Esophagus mucosa (tissue), 1 donor: ENCODE measurements at regions not wholly inside any gene's neighbourhood (a gene's known extent, or its start where the extent isn't known, plus 50 kb on each side); places are given as distances from the start of the nearest gene placed in this dataset.
"Not testable (repeated sequence)": the region's sequence is repeated elsewhere in the genome, so short reads cannot be mapped to it uniquely, and the experiment has no call there.

Experiments used
- ATAC-seq: fragments of 200-7000 bp; cut with Tn5 transposase; one replicate; pipeline ENCODE4 v1.9.1; 2020
- donor health status: DM: yes; HTN: yes; CAD: no.

- not testable (repeated sequence) for ATAC-seq
These were observed 442.3 kb upstream of the NFIA start for GRCh38 chr1:60640033-60640551.

- no peak for ATAC-seq
These were observed 443.1 kb upstream of the NFIA start for GRCh38 chr1:60639287-60639686.

- ATAC-seq: no peak
These were observed 444.7 kb upstream of the NFIA start for GRCh38 chr1:60637651-60638050.

GRCh38 chr1:60636946-60637345 lies 445.4 kb upstream of the NFIA start:
- no peak for ATAC-seq

- no peak for ATAC-seq
These were observed 448.3 kb upstream of the NFIA start for GRCh38 chr1:60634106-60634505.

GRCh38 chr1:60622486-60622885 lies 459.9 kb upstream of the NFIA start:
- ATAC-seq: no peak

- no peak for ATAC-seq
These were observed 461.0 kb upstream of the NFIA start for GRCh38 chr1:60621368-60621851.

- no peak for ATAC-seq
These were observed 462.3 kb upstream of the NFIA start for GRCh38 chr1:60620087-60620486.

- ATAC-seq: no peak
These were observed 462.8 kb upstream of the NFIA start for GRCh38 chr1:60619581-60619980.

- no peak for ATAC-seq
These were observed 466.7 kb upstream of the NFIA start for GRCh38 chr1:60615666-60616065.

- no peak for ATAC-seq
These were observed 469.6 kb upstream of the NFIA start for GRCh38 chr1:60612790-60613189.

- not testable (repeated sequence) for ATAC-seq
These were observed 475.4 kb upstream of the NFIA start for GRCh38 chr1:60606921-60607320.

- ATAC-seq: no peak
These were observed 481.8 kb upstream of the NFIA start for GRCh38 chr1:60600532-60600931.

- no peak for ATAC-seq
These were observed 482.8 kb upstream of the NFIA start for GRCh38 chr1:60599574-60599973.

- ATAC-seq: no peak
These were observed 484.1 kb upstream of the NFIA start for GRCh38 chr1:60598041-60598910.

- no peak for ATAC-seq
These were observed 485.3 kb upstream of the NFIA start for GRCh38 chr1:60596791-60597750.

GRCh38 chr1:60591583-60591982 lies 490.8 kb upstream of the NFIA start:
- no peak for ATAC-seq

- no peak for ATAC-seq
These were observed 492.4 kb upstream of the NFIA start for GRCh38 chr1:60589916-60590315.

- no peak for ATAC-seq
These were observed 493.2 kb upstream of the NFIA start for GRCh38 chr1:60589046-60589748.

- no peak for ATAC-seq
These were observed 498.0 kb upstream of the NFIA start for GRCh38 chr1:60584371-60584770.

GRCh38 chr1:60583696-60584095 lies 498.7 kb upstream of the NFIA start:
- ATAC-seq: no peak

- ATAC-seq: no peak
These were observed 500.7 kb upstream of the NFIA start for GRCh38 chr1:60581455-60582220.
